ENCODE measurements at regions not wholly inside any gene's neighbourhood (a gene's known extent, or its start where the extent isn't known, plus 50 kb on each side); places are given as distances from the start of the nearest gene placed in this dataset.

GRCh38 chr3:79881431-79881830 is 113.6 kb upstream of the ROBO1 start:
- DNase-seq (ENCODE audit: low read depth in 2 of 2) = no peak

GRCh38 chr3:79878708-79879107 is 110.9 kb upstream of the ROBO1 start:
- DNase-seq (ENCODE audit: low read depth in 2 of 2) = no peak

GRCh38 chr3:79874646-79875045 is 106.8 kb upstream of the ROBO1 start:
- no peak for DNase-seq (ENCODE audit: low read depth in 2 of 2)

GRCh38 chr3:79872483-79872882 is 104.7 kb upstream of the ROBO1 start:
- DNase-seq (ENCODE audit: low read depth in 2 of 2) = no peak

- DNase-seq (ENCODE audit: low read depth in 2 of 2) = no peak
Measured at GRCh38 chr3:79871656-79872055, 103.9 kb upstream of the ROBO1 start.

GRCh38 chr3:79870313-79870620 is 102.5 kb upstream of the ROBO1 start:
- no peak for DNase-seq (ENCODE audit: low read depth in 2 of 2)

- DNase-seq (ENCODE audit: low read depth in 2 of 2) = no peak
Measured at GRCh38 chr3:79869461-79870312, 101.9 kb upstream of the ROBO1 start.

GRCh38 chr3:79866162-79866561 is 98.4 kb upstream of the ROBO1 start:
- no peak for DNase-seq (ENCODE audit: low read depth in 2 of 2)

GRCh38 chr3:79864077-79864476 is 96.3 kb upstream of the ROBO1 start:
- DNase-seq (ENCODE audit: low read depth in 2 of 2) = no peak

GRCh38 chr3:79848876-79849275 is 81.1 kb upstream of the ROBO1 start:
- DNase-seq (ENCODE audit: low read depth in 2 of 2) = no peak

- no peak for DNase-seq (ENCODE audit: low read depth in 2 of 2)
Measured at GRCh38 chr3:79847928-79848327, 80.1 kb upstream of the ROBO1 start.

GRCh38 chr3:79846148-79846933 is 78.5 kb upstream of the ROBO1 start:
- DNase-seq (ENCODE audit: low read depth in 2 of 2) = no peak

- DNase-seq (ENCODE audit: low read depth in 2 of 2) = no peak
Measured at GRCh38 chr3:79845546-79845945, 77.7 kb upstream of the ROBO1 start.

- DNase-seq (ENCODE audit: low read depth in 2 of 2) = no peak
Measured at GRCh38 chr3:79844176-79844575, 76.4 kb upstream of the ROBO1 start.

GRCh38 chr3:79843180-79843579 is 75.4 kb upstream of the ROBO1 start:
- no peak for DNase-seq (ENCODE audit: low read depth in 2 of 2)

GRCh38 chr3:79835701-79836100 is 67.9 kb upstream of the ROBO1 start:
- DNase-seq (ENCODE audit: low read depth in 2 of 2) = no peak

GRCh38 chr3:79824166-79824565 is 56.4 kb upstream of the ROBO1 start:
- no peak for DNase-seq (ENCODE audit: low read depth in 2 of 2)

- DNase-seq (ENCODE audit: low read depth in 2 of 2) = no peak
Measured at GRCh38 chr3:79822076-79822475, 54.3 kb upstream of the ROBO1 start.

GRCh38 chr3:79820089-79820488 is 52.3 kb upstream of the ROBO1 start:
- DNase-seq (ENCODE audit: low read depth in 2 of 2) = no peak

GRCh38 chr3:79818015-79818414 is 50.2 kb upstream of the ROBO1 start:
- DNase-seq (ENCODE audit: low read depth in 2 of 2) = no peak

Measured in stimulated activated CD4-positive, alpha-beta T cell treated with anti-CD3 and anti-CD28 coated beads, Interleukin-15, amount 100 ng/mL, for 48 hours (primary cell).